Stimulated activated CD8-positive, alpha-beta memory T cell treated with anti-CD3 and anti-CD28 coated beads, Interleukin-15, amount 100 ng/mL, for 1 hour (primary cell): ENCODE measurements at regions not wholly inside any gene's neighbourhood (a gene's known extent, or its start where the extent isn't known, plus 50 kb on each side); places are given as distances from the start of the nearest gene placed in this dataset.
"Not testable (repeated sequence)": the region's sequence is repeated elsewhere in the genome, so short reads cannot be mapped to it uniquely, and the experiment has no call there.

Experiments used
- DNase-seq: peaks from one replicate; pipeline ENCODE4 v3.0.0-alpha.2; 2020; ENCODE audit warnings: low read depth

DNA sequence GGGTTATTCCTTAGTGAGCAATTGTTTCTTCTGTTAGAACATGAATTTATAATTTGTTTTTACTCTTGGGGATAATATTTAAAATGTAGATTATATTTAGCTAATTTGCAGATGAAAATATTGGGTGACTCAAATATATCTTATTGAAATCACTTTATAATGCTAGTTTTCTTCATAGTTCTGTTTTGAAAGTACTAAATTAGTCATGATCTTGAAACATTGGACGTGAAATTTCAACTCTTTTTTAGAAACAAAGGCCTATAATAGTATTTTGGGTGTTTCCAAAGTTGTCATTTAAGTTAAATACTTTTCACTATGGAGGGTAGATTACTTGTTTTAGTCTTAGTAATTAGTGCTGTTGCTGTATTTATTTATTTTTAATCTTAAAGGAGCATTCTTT is 250.9 kb downstream of the UTRN start:
- no peak for DNase-seq

DNA sequence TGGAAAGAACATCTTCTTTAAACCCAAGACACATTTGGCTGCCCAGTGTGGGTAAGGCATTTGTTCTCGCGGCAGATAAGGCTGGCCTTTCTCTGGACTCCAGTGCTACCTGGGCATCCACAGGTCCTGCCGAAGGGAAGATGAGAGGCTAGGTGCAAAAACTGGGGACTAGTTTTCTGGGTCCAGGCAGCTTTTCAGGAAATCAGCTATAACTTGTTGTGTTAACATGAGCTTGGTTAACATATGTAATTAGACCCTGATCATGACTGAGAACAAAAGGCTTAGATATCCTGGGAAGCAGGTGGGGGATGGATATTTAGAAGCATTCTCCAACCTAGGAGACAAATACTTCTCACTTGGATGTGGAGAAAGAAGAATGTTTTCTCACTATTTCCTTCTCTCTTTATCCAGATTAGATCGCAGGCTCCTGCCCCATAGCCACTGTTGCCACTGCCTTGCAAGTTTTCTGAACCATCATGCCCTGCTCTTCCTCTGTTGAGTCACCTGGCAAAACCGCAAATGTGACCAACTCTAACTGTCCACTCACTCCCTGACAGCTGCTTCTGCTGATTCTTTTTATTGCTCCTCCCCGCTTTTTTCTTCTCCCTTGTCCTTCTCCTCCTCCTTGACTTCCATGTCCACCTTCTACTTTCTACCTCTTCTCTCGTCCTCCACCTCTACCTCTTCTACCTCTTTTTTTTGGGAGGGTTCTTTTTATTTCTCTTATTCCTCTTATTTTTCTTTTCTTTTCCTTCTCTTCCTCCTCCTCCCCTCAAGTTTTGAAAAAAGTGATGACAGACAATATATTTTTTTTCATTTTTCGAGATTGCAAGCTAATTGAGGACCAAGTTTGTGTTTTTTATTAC is 258.1 kb downstream of the UTRN start:
- no peak for DNase-seq

DNA sequence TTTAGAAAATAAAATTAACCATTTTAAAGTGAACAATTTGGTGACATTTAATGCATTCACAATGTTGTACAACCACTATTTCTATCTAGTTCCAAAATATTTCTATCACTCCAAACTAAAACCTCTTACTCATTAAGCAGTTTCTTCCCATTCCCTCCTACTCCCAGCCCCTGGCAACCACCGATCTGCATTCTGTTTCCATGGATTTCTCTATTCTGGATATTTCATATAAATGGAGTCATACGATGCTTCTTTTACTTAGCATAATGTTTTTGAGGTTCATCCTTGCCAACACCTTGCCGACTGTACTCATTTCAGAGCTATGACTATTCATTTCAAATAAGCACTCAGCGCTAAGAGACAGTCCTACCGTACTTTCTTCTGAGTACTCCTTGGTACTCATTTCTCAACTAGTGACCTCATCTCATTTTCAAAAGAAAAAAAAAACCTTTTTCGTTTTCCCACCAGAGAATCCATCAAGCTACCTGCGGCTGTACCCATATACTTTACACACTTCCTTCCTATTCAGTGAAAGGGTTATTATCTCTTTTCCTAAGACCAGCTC is 259.2 kb downstream of the UTRN start:
- no peak for DNase-seq

- DNase-seq = no peak
These were observed 261.7 kb downstream of the UTRN start for GRCh38 chr6:144546807-144547206.

DNA sequence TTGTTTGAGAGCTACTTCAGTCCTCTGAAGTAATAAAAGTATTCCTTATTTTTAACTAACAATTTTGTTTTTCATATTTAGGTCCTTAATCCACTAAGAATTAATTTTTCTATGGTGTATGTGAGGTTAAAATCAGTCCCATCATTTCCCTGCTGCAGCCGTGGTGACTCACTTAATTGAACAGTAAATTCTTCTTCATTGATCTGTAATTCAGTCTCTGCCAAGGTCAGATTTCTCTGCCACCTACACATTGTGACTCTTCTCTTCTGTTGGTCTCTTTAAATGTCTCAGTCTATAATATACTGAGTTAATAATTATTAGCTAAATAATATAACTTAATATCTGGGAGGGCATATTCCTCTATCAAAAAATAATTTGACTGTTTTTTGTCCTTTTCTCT is 262.3 kb downstream of the UTRN start:
- DNase-seq = no peak

- DNase-seq = no peak
These were observed 263.4 kb downstream of the UTRN start for GRCh38 chr6:144548536-144548935.

DNA sequence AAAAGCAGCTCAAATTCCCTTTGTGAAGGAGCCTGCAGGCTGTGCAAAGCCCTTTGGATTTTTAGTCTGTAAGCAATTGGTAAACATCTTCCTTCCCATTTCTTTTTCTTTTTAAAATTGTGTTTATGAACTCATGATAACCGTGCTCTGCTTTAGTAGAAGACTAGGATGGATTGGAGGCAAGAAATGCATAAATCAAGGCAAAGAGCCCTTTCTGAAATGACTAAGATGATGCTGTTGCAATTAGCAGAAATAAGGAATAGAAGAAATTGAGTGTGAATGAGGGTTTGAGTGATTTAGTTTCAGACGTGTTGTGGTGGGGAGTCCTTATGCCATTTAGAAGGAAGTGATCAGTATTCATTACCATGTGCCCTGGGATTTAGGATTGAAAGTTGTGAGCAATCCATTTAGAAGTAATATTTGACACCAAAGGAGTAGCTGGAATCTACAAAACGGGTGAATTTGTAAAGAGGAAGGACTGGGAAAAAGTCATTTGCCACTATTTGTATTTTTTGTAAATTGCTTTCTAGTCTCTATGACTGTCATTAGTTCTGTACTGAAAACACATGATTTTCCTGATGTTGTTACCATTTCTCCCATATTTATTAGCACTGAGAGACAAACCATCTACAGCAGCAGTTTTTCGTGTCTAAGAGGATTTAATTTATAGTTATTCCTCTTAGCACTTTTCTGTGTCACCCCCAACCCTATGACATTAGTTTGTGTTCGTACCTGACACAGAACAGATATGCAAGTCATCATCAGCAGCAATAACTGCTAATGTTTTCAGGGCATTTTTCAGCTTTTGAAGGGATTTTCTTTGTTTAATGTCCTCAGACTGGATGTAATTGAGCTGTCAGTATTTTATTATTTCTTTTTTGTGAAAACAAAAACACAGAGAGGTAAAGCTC is 265.0 kb downstream of the UTRN start:
- no peak for DNase-seq

- DNase-seq = no peak
These were observed 266.2 kb downstream of the UTRN start for GRCh38 chr6:144551339-144551738.

- no peak for DNase-seq
These were observed 269.9 kb downstream of the UTRN start for GRCh38 chr6:144555066-144555465.

DNA sequence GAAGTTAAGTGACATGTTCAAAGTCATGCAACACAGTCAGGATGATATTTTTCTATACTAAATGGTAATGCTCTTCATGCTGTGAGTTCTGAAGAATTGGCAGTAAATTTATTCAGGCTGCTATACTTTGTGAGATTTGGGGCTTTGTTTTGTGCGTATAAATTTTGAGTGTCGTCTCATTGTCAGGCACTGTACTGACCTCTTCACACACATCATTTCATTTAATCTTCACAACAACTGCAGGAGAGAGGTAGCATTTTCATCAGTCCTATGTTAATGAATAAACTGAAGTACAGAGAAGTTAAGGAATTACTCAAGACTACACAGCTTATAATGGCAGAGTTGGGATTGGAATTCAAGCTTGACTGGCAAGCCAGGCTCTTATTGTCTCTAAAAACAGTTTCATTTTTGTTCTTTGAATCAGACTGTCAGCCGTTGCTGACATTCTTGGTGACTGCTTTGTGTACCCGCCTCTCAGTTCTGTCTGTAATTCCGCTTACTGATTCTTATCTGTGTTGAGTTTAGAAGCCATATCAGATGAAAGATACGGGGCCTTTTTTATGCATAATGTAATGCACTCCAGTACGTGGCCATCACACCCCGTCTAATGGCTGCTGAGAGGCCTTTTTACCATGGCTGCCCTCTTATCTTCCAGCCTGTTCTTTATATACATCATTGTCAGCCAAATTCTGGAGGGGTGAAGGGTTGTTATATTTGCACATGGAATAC is 274.9 kb downstream of the UTRN start:
- DNase-seq = no peak

- no peak for DNase-seq
These were observed 276.4 kb downstream of the UTRN start for GRCh38 chr6:144561455-144562043.

DNA sequence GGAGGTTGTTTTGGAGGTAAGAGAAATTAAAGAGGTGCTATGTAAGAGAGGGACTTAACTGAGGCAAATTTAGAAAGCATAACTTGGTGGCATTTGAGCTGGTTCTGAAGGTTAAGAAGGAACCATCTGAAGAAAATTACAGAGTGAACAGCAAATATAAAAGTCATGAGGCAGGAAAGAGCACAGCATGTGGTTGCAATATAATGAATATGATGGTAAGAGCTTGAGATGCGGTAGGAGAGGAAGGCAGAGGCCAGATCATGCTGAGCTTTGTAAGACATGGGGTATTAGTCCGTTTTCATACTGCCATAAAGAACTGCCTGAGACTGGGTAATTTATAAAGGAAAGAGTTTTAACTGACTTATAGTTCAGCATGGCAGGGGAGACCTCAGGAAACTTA is 279.1 kb downstream of the UTRN start:
- DNase-seq = no peak

GRCh38 chr6:144566868-144567615 is 281.9 kb downstream of the UTRN start:
- no peak for DNase-seq

- DNase-seq = no peak
These were observed 283.1 kb downstream of the UTRN start for GRCh38 chr6:144568241-144568640.

GRCh38 chr6:144572541-144572940 is 287.4 kb downstream of the UTRN start:
- not testable (repeated sequence) for DNase-seq

DNA sequence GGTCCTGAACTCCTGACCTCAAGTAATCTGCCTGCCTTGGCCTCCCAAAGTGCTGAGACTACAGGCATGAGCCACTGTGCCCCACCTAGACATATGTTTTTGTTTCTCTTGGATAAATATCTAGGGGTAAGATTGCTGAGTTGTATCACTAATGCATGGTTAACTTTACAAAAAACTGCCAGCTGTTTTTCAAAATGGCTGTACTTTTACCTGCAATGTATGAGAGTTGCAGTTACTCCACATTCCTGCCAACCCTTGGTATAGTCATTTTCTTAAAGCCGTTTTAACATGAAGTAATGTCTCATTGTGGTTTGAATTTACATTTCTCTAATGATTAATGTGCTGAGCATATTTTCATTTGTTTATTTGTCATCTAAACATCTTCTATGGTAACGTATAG is 289.7 kb downstream of the UTRN start:
- DNase-seq = no peak

GRCh38 chr6:144575327-144575726 is 290.2 kb downstream of the UTRN start:
- DNase-seq = no peak

GRCh38 chr6:144576871-144577270 is 291.7 kb downstream of the UTRN start:
- DNase-seq = no peak

DNA sequence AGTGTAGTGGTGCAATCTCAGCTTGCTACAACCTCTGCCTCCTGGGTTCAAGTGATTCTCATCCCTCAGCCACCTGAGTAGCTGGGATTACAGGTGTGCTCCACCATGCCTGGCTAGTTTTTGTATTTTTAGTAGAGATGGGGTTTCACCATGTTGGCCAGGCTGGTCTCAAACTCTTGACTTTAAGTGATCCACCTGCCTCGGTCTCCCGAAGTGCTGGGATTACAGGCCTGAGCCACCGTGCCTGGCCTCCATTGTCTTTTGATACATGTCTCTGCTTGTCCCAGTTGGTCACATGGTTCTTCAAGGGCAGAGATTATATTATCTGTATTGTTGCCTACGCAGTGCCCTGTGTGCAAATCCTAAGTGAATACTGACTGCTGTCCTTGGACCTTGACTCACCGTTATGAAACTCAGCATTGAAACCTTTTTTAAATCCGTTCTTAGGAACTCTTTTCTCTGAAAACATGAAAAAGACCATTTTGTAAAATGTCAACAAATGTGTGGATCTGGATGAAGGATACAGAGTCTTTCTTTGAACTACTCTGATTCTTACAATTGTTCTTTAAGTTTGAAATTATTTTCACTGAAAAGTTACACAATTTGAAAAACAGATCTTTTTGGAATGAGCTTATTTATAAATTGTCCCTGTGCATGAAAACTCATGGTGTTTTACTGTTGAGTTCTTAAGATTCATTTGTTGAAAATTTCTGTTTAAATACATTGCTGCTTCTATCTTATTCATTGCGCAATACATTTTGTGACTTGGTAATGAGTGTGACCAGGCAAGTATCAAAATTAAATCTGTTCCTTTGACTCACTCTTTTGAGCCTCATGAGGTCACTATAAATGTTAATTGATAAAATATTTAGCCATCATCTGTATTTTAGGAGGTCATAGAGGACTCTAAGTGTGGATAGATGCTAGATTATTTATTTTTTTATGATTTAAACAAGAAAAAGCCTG is 293.5 kb downstream of the UTRN start:
- no peak for DNase-seq

- DNase-seq = no peak
These were observed 294.9 kb downstream of the UTRN start for GRCh38 chr6:144580039-144580438.
